ENCODE measurements at regions not wholly inside any gene's neighbourhood (a gene's known extent, or its start where the extent isn't known, plus 50 kb on each side); places are given as distances from the start of the nearest gene placed in this dataset.

- TF ChIP-seq EZH2 (IDR thresholded peaks at IDR 0.05; ENCODE audit: borderline replicate concordance, low read depth, low read length, severe bottlenecking) (no peak), POLR2A (IDR thresholded peaks at IDR 0.05; ENCODE audit: low read depth, low read length) (no peak), CTCF (IDR thresholded peaks at IDR 0.05; ENCODE audit: extremely low read depth in 1 of 2, insufficient read depth in 1 of 2, low read depth in 1 of 2, low read length in 2 of 2) (no peak), POLR2AphosphoS5 (IDR thresholded peaks at IDR 0.05; ENCODE audit: insufficient read depth, low read depth, low read length) (no peak)
These were observed 767.3 kb upstream of the TBX3 start for GRCh38 chr12:115451151-115451779.

Data from endothelial cell of umbilical vein (primary cell).